Endothelial cell of hepatic sinusoid (primary cell): ENCODE measurements at regions not wholly inside any gene's neighbourhood (a gene's known extent, or its start where the extent isn't known, plus 50 kb on each side); places are given as distances from the start of the nearest gene placed in this dataset.
"Not testable (repeated sequence)": the region's sequence is repeated elsewhere in the genome, so short reads cannot be mapped to it uniquely, and the experiment has no call there.

Experiments used
- in situ Hi-C: cut with HindIII; loops from 2 replicates; pipeline ENCODE4 v1.10.0; 2017; ENCODE audit warnings: low sequenced_read_pairs

- in situ Hi-C loops, result no loop called here
Observed at GRCh38 chr4:112939901-112940300, 109.6 kb upstream of the ANK2 start.

DNA sequence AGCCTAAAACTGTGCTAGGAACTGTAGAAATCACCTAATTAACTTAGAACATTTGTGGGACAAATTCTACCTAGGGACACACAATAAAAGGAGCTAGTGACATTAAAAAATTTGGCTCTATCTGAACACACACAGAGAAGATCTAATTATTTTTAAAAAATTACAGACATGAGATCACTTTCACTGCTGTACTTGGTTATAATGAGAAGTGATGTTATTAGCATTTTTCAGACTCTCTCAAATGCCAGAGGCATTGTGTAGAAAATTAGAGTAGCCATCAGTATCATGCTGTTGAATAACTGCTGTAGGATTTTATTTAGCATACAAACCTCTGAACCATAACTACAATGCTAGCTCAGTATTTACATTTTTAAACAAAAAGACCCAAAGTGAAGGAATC lies 109.1 kb upstream of the ANK2 start:
- in situ Hi-C loops, result no loop called here

DNA sequence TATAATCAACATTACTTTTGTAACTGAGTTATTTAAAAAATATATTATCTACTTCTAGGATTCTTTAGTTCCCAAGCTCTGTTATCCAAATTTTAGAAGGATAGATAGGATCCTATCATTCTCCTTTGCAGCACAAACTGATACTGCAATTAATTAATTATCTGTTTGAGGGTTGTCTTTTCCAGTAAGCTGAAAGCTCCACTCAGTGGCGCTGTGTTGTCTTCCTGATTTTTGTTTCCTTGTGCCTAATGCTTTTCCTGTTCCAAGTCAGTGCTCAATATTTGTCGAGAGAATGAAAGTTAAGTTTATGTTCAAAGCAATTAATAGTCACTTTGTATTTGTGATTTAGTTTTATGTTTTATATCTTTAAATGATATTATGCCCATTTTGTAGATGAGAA lies 107.4 kb upstream of the ANK2 start:
- in situ Hi-C loops, result no loop called here

DNA sequence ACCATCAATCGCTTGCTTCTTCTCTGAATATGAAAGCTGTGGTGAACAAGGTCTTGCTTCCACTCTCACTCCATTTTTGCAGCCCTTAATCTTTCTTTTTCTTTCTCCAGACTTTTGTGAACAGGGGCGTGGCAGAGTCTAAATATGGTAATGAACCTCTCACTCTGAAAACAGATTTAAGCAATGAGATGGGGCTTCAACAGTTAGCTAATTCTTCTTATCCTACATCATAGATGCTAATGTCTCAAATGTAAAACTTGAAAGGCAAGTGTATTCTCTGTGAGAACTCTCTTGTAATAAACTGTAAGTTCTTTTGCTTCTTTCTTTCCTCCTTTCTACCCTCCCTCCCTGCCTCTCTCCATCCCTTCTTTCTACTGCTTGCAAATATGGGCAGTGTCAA lies 106.5 kb upstream of the ANK2 start:
- in situ Hi-C loops, result no loop called here

- in situ Hi-C loops, result no loop called here
Observed at GRCh38 chr4:112944006-112944405, 105.4 kb upstream of the ANK2 start.

DNA sequence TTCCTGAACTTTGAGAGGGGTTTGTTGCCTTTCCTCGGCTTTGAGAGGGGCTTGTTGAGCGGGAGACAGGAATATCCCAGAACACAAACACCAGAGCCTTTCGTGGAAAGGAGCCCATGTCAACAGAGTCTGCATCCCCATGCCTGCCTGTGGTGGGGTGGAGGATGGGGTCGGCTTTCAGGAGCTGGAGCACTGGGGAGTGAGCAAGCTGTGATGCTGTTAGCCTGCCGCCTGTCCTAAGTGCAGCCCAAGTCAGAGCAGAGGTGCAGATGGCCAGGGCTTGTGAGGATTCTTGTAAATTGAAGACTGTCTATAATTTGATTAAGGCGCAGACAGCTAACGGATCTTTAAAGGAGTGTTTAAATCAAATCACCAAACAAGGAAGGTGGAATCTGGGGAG lies 103.3 kb upstream of the ANK2 start:
- in situ Hi-C loops, result no loop called here

- in situ Hi-C loops, result no loop called here
Observed at GRCh38 chr4:112947616-112948015, 101.8 kb upstream of the ANK2 start.

GRCh38 chr4:112951362-112952312 lies 97.8 kb upstream of the ANK2 start:
- in situ Hi-C loops, result no loop called here

- in situ Hi-C loops, result no loop called here
Observed at GRCh38 chr4:112952313-112952700, 97.1 kb upstream of the ANK2 start.

DNA sequence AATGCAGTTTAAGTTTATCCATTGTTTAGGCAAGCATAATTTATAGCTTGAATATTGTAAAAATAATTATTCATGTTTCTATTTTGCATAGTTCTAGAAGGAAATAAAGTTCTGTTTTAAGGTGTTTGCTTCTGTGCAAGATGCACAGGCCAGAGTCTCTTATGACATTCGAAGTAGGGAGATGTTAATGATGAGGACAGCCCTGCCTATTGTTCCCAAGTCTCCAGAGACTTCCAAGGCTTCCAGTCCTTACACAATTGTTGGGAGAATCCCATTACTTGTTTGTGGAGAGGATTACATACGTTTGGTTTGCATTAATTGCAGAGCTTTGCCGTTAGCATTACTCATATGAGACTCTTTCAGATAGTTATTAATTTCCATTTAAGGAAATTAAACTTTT lies 96.2 kb upstream of the ANK2 start:
- in situ Hi-C loops, result no loop called here

- in situ Hi-C loops, result no loop called here
Observed at GRCh38 chr4:112954286-112954685, 95.2 kb upstream of the ANK2 start.

DNA sequence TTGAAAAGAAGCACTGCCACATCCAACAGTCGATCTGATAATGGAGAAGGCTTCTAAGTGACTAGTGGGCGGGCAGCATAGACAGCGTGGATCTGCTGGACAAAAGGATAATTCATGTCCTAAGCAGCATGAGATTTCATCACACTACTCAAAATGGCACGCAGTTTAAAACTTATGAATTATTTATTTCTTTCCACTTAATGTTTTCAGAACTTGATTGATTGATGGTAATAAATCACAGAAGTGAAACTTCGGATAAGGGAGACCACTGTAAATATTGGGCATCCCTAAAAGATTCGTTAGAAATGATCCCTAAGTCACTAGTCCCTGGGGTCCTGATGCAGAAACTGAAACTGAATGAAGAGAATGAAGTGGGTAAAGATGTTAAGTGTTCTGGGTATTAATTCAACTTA lies 93.0 kb upstream of the ANK2 start:
- in situ Hi-C loops, result no loop called here

- in situ Hi-C loops, result not testable (repeated sequence)
Observed at GRCh38 chr4:112957764-112958163, 91.7 kb upstream of the ANK2 start.

DNA sequence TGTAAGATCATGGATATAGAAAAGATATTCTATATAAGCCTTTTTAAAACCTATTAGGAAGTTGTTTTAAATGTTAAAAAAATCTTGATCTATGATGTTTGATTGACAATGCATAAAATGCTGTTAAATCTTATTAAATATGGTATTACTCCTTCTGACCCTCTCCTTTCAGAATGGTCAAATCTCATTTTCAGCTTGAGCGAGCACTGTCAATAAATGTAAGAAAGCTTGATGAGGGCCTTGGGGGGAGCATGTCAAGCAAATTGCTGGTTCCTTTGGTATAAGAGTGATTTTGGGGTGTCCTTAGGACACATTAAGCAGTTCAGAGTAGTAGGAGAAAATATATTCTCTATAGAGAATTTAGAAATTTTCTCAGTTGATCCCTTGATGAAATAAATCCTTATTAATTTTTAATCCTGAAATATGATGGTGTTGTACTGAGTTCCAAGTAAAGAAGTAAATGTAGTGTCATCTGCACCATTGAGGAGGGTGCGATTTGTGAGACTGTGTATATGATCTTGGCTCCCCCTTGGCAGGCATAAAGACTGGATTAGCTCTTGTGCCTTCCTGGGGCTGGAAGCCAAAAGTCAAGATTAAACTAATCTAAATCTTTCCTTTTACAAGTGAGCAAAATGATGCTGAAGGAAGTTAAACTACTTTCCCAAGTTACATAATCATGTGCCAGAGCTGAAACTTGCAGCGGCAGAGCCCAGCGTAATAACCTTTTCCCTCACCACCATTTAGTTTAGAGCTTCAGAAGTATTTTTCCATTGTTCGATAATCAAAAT lies 82.6 kb upstream of the ANK2 start:
- in situ Hi-C loops, result no loop called here

GRCh38 chr4:112968451-112969159 lies 80.8 kb upstream of the ANK2 start:
- in situ Hi-C loops, result no loop called here

DNA sequence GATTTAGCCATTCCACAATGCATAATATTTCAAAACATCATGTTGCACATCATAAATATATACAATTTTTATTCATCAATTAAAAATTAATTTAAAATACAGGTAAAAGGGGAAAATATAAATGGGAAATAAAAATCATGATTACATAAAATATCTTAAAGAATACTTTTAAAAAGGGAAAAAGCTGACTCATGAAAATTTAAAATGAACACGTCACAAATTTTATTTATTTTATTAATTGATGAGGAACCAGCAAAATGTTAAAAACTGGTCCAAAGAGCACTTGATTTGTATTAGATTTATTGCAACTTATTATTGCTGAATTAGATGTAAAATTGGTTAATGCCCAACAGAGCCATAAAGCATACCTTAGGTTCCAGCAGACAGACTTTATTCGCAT lies 78.5 kb upstream of the ANK2 start:
- in situ Hi-C loops, result no loop called here

DNA sequence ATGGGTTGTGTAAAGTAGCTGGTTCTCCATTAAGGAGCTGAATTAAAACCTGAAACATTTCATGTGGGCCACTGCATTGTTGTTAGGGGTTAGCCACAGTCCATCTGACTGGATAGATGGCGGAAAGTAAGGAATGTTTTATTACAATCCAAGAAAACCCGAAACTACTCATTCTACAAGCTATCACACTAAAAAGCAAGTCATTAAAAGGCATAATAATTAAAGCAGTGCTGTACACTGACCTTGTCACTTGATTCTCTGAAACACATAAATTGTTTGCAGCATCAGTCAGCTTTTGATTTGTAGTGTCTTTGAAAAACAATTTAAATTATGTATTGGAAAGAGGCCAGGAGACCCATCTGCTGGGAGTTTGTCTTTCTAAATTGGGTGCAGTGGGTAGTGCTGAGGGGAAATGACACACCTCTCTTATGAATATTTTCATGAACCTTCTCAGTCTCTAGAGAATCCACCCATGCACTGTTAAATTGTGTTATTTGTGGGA lies 75.7 kb upstream of the ANK2 start:
- in situ Hi-C loops, result no loop called here

DNA sequence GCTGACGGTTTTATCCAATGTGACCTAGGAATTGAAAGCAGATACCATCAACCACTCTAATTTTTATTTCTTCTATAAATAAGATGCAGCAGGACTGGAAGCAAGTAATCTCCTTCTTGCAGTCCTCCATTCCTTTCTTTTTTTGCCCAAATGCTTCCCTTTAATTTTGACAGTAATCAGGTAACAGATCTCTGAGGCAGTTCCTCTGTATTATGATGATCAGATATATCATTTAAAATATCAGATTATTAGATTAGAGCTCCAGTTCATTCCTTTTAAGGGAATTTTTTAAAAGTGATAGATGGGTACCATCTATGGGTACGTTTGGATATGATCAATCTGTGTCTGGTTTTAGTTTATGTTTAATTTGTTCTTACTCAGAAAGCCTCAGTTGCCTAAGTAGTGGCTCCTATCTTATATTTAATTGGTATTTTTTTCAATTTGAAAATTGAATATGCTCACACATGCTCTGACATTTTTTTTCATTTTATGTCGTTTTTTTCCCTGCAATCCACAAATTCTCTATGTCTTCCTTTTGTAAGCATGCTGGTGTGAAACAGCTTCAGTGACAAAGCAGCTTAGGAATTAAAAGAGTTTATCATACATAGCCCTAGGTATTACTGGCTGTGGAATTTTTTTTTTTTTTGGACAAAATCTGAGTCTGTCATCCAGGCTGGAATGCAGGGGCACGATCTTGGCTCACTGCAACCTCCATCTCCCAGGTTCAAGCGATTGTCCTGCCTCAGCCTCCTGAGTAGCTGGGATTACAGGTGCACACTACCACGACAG lies 73.7 kb upstream of the ANK2 start:
- in situ Hi-C loops, result no loop called here

DNA sequence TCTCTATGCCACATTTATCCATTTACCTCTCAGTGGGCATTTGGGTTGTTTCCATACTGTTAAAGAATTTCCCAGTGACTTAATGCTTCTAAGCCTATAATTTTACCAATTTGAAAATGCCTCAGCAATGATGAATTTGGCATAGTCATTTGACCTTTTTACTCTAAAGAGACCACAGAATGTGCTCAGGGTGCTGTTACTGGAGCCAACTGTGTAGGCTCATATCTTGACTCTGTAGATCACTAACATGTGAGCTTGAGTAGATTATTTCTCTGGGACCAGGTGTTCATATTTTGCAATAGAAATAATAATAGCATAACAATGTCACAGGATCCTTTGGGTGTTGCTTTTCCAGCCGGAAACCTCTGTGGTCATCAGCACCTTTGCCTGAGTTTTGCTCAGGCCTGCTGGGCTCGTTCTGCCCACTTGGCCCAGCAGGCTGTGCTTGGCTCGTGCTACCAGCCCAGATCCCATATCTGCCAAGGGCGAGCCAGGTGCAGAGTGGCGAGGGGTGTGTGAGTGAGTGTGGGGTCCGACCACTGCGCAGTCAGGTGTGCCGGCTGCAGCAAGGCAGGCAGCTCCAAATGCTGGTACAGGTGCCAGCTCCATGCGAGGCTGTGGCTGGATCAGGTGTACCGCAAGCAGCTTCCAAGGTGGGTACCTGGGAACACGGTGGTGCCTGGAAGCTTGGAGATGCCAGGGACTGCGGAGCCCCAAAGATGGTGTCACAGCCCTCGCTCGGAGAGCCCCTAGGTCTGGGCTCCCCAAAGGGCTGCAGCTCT lies 70.6 kb upstream of the ANK2 start:
- in situ Hi-C loops, result no loop called here
